Prostate gland (tissue), 2 donors: ENCODE measurements at regions not wholly inside any gene's neighbourhood (a gene's known extent, or its start where the extent isn't known, plus 50 kb on each side); places are given as distances from the start of the nearest gene placed in this dataset.
"Not testable (repeated sequence)": the region's sequence is repeated elsewhere in the genome, so short reads cannot be mapped to it uniquely, and the experiment has no call there.

ENCODE experiments used
- DNase-seq: peaks from one replicate; pipeline ENCODE4 v3.0.0-alpha.2; 2019; ENCODE audit warnings: low spot score
- H3K27ac ChIP-seq, 2 donors: fragments of 200-600 bp; sonication (generic); 2 replicates each; pipeline ENCODE4 v1.5.1; 2017 to 2019
- H3K27me3 ChIP-seq: fragments of 200-600 bp; sonication (generic); replicated peaks from 2 replicates; pipeline ENCODE4 v1.5.1; 2019; ENCODE audit not compliant: insufficient read depth
- H3K36me3 ChIP-seq, 2 donors: fragments of 200-600 bp; sonication (generic); 1 replicate in 1 of 2; 2 replicates in 1 of 2; pipeline versions ENCODE4 v1.5.1 to v1.8.1; 2017 to 2019
- H3K4me1 ChIP-seq: fragments of 200-600 bp; sonication (generic); replicated peaks from 2 replicates; pipeline ENCODE4 v1.5.1; 2019
- H3K4me3 ChIP-seq, 2 donors: fragments of 200-600 bp; sonication (generic); 2 replicates each; pipeline ENCODE4 v1.5.1; 2017 to 2019
- H3K9me3 ChIP-seq: fragments of 200-600 bp; sonication (generic); 2 replicates; pipeline ENCODE4 v1.5.1; 2017
- POLR2A ChIP-seq: fragments of 450-650 bp; IDR thresholded peaks from one replicate; pipeline ENCODE4 v1.6.1; 2016; ENCODE audit warnings: antibody characterized with exemption, mild to moderate bottlenecking
- POLR2AphosphoS5 ChIP-seq: sonication (generic); formaldehyde crosslinking; IDR thresholded peaks from one replicate; pipeline ENCODE4 v1.6.1; 2017; ENCODE audit warnings: antibody characterized with exemption
- WGBS: methylation state at CpG from one replicate; pipeline ENCODE4 v1.1.5; 2018; 5-methylcytosine and 5-hydroxymethylcytosine counted together
- intact Hi-C: fragments of 100-400 bp; cut with DNase I; formaldehyde crosslinking; loops from one replicate; pipeline ENCODE4 v1.14.2; 2022
- TF ChIP-seq, protein P1 (sequence below), 4 experiments: fragments of 200-600 bp in 2 of 4; fragments of 450-650 bp in 2 of 4; sonication (generic) in 2 of 4; IDR thresholded peaks; 1 replicate in 3 of 4; 2 replicates in 1 of 4; pipeline ENCODE4 v1.5.1; 2016 to 2019; ENCODE audit warnings: antibody characterized with exemption in 4 of 4, mild to moderate bottlenecking in 2 of 4, moderate library complexity in 2 of 4

DNA sequence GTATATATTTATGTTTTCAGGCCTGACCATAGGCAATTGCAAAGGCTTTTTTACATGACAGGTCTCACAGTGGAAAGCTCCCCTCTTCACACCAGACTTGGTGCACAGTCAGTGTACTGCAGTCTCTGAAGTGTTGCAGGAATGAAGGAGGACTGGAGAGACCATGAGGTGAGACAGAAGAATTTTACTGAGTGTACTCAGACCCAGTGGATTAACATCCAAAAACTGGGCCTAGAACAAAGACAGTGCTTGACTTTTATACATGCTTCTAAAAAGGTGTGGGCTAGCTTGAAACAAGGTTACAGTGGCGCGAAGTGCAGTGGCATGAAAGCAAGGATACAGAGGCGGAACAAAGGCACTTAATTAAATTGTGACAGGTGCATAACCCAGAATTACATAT lies 822.9 kb downstream of the RAPGEF2 start:
- no peak overlapping the region for H3K27ac ChIP-seq
- intact Hi-C loops, result no loop called here
- 98% methylated on average over 3 of the region's 3 CpGs for WGBS

DNA sequence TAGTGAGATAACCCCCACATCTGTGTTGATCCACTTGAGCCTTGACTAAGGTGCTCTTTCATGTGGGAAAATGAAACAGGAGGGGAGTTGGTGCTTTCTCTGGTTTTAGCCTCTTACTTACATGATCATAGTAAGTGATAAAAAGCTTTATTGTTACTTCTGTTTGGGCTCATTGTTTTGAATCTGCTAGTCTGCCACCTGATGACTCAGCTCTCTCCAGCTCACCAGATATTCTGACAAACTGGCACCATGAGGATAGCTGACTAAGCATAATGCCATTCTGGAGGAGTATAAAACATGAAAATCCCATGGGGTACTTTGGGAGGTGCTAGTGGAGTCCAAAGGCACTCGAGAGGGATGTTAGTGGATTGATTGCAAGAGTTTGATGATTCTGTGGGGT lies 824.0 kb downstream of the RAPGEF2 start:
- Histone ChIP-seq H3K36me3 (no peaks in the 10 kb centered on the region), H3K27ac (no peak overlapping the region), H3K9me3 (no peaks in the 10 kb centered on the region), H3K27me3 (no peaks in the 10 kb centered on the region), H3K4me1 (no peaks in the 10 kb centered on the region), H3K4me3 (no peak overlapping the region)
- DNase-seq, result no peak
- WGBS, result 88% methylated on average over 1 of the region's 1 CpG
- TF ChIP-seq POLR2A, result no peak
- TF ChIP-seq POLR2AphosphoS5, result no peak
- TF ChIP-seq, protein P1, sequence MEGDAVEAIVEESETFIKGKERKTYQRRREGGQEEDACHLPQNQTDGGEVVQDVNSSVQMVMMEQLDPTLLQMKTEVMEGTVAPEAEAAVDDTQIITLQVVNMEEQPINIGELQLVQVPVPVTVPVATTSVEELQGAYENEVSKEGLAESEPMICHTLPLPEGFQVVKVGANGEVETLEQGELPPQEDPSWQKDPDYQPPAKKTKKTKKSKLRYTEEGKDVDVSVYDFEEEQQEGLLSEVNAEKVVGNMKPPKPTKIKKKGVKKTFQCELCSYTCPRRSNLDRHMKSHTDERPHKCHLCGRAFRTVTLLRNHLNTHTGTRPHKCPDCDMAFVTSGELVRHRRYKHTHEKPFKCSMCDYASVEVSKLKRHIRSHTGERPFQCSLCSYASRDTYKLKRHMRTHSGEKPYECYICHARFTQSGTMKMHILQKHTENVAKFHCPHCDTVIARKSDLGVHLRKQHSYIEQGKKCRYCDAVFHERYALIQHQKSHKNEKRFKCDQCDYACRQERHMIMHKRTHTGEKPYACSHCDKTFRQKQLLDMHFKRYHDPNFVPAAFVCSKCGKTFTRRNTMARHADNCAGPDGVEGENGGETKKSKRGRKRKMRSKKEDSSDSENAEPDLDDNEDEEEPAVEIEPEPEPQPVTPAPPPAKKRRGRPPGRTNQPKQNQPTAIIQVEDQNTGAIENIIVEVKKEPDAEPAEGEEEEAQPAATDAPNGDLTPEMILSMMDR (IDR thresholded peaks at IDR 0.05), result no peak
- intact Hi-C loops, result no loop called here

More for the DNA sequence above, 822.9 kb downstream of the RAPGEF2 start:
- TF ChIP-seq, protein P1 (IDR thresholded peaks at IDR 0.05), result no peak
- TF ChIP-seq POLR2A, result no peak
- TF ChIP-seq POLR2AphosphoS5, result no peak
- Histone ChIP-seq H3K4me3 (no peak overlapping the region), H3K4me1 (no peaks in the 10 kb centered on the region), H3K27me3 (no peaks in the 10 kb centered on the region), H3K36me3 (no peaks in the 10 kb centered on the region), H3K9me3 (no peaks in the 10 kb centered on the region)
- DNase-seq, result no peak

DNA sequence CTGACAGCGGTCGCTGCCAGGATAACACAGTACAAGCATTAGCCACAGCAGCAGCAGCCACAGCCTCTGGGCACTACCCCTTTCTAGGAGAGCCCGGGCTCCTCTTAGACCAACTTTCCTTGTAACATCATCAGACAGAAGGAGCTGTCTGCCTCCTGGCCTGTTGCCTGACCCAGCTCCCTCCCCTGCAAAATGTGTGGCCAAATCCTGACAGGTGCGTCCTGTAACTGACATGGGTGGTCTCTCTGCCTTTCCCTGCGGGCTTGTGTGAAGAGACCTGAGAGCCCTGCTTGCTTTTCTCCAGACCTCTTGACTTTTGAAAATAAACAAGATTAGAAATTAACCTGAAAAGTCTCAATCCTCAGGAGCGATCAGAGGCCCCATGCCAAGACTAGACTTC lies 824.9 kb downstream of the RAPGEF2 start:
- Histone ChIP-seq H3K4me3 (no peak overlapping the region), H3K4me1 (no peaks in the 10 kb centered on the region), H3K27me3 (no peaks in the 10 kb centered on the region), H3K9me3 (no peaks in the 10 kb centered on the region), H3K36me3 (no peaks in the 10 kb centered on the region), H3K27ac (no peak overlapping the region)
- intact Hi-C loops, result no loop called here
- 73% methylated on average over 6 of the region's 6 CpGs for WGBS
- TF ChIP-seq, protein P1 (IDR thresholded peaks at IDR 0.05), result no peak
- no peak for DNase-seq

DNA sequence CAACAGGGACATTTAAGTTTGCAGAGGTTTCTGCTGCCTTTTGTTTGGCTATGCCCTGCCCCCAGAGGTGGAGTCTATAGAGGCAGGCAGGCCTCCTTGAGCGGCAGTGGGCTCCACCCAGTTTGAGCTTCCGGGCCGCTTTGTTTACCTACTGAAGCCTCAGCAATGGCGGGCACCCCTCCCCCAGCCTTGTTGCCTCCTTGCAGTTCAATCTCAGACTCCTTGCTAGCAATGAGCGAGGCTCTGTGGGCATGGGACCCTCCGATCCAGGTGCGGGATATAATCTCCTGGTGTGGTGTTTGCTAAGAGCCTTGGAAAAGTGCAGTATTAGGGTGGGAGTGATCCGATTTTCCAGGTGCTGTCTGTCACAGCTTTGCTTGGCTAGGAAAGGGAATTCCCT lies 831.7 kb downstream of the RAPGEF2 start:
- H3K36me3 ChIP-seq, H3K4me1 ChIP-seq, H3K9me3 ChIP-seq, H3K27ac ChIP-seq, intact Hi-C loops, DNase-seq, H3K4me3 ChIP-seq, H3K27me3 ChIP-seq: not testable (repeated sequence)
- 96% methylated on average over 8 of the region's 8 CpGs for WGBS

DNA sequence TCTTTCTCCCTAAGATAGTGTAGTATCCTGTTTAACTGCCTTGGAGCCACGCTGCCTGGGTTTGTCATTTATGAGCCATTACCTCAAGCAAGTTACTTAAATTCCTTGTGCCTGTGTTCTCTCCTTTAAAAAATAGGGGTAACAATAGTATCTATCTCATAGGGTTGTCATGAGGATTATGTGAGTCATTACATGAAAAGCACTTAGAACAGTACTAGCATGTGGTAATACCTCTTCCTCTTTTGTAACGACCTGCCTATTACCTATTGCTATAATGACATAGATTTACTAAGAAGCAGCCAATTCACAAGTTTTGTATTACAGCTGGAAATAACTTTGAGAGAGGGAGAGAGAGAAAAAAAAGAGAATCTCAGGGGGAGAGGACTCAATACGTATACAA lies 834.7 kb downstream of the RAPGEF2 start:
- H3K36me3 ChIP-seq, result no peaks in the 10 kb centered on the region
- no peak for DNase-seq
- intact Hi-C loops, result no loop called here
- no peak for TF ChIP-seq POLR2A
- no peak overlapping the region for H3K4me3 ChIP-seq
- no peaks in the 10 kb centered on the region for H3K4me1 ChIP-seq
- H3K27ac ChIP-seq, result no peak overlapping the region
- no peaks in the 10 kb centered on the region for H3K27me3 ChIP-seq
- no peaks in the 10 kb centered on the region for H3K9me3 ChIP-seq
- WGBS, result 53% methylated on average over 3 of the region's 3 CpGs

DNA sequence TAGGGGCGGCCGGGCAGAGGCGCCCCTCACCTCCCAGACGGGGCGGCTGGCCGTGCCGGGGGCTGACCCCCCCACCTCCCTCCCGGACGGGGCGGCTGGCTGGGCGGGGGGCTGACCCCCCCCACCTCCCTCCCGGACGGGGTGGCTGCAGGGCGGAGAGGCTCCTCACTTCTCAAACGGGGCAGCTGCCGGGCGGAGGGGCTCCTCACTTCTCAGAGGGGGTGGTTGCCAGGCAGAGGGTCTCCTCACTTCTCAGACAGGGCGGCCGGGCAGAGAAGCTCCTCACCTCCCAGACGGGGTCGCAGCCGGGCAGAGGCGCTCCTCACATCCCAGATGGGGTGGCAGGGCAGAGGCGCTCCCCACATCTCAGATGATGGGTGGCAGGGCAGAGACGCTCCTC lies 836.8 kb downstream of the RAPGEF2 start:
- DNase-seq, H3K27ac ChIP-seq, H3K4me1 ChIP-seq, H3K36me3 ChIP-seq, H3K27me3 ChIP-seq, H3K4me3 ChIP-seq, intact Hi-C loops, H3K9me3 ChIP-seq: not testable (repeated sequence)
- 94% methylated on average over 18 of the region's 25 CpGs for WGBS

DNA sequence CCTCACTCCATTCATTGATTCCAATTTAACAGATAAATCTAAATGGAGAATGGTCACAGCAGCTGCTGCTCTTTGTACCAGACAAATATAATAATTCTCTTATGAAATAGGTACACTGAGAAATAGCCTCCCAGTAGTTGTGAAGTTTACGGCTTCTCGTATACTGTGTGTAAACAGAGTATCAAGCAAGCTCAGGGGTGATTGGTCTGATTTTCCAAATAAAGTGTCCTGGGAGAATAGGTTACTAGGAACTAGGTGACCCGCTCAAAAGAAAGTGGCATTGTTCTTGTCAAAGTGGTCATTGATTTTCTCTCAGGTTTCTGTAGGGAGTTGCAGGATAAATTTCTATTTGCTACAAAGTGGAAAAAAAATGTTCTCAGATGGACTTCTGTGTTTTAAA lies 838.2 kb downstream of the RAPGEF2 start:
- H3K36me3 ChIP-seq, result no peaks in the 10 kb centered on the region
- no peaks in the 10 kb centered on the region for H3K9me3 ChIP-seq
- H3K4me1 ChIP-seq, result no peaks in the 10 kb centered on the region
- 61% methylated on average over 3 of the region's 3 CpGs for WGBS
- intact Hi-C loops, result no loop called here
- peak; percentile 14 for TF ChIP-seq POLR2AphosphoS5
- TF ChIP-seq, protein P1 (IDR thresholded peaks at IDR 0.05), result no peak
- TF ChIP-seq POLR2A, result no peak
- DNase-seq, result no peak
- no peak overlapping the region for H3K27ac ChIP-seq
- H3K4me3 ChIP-seq, result no peak overlapping the region
- H3K27me3 ChIP-seq, result no peaks in the 10 kb centered on the region
